Cardiac muscle cell (in vitro differentiated cells and primary cell): ENCODE measurements at regions not wholly inside any gene's neighbourhood (a gene's known extent, or its start where the extent isn't known, plus 50 kb on each side); places are given as distances from the start of the nearest gene placed in this dataset.

ENCODE experiments used
- DNase-seq, 2 donors: peaks; one replicate each; pipeline versions ENCODE4 v3.0.0 to v3.0.0-alpha.2; 2010 to 2017; ENCODE audit warnings: low read depth in 1 of 2, low spot score in 1 of 2
- H3K27ac ChIP-seq: fragments of 200-600 bp; sonication (generic); 2 replicates; pipeline ENCODE4 v1.5.1; 2016
- H3K27me3 ChIP-seq: fragments of 200-600 bp; sonication (generic); 2 replicates; pipeline ENCODE4 v1.6.0; 2016; ENCODE audit warnings: control low read depth
- H3K36me3 ChIP-seq: fragments of 200-600 bp; sonication (generic); 2 replicates; pipeline ENCODE4 v1.5.1; 2016; ENCODE audit warnings: control low read depth
- H3K4me1 ChIP-seq: fragments of 200-600 bp; sonication (generic); 2 replicates; pipeline ENCODE4 v1.8.1; 2017; ENCODE audit warnings: low read depth, mild to moderate bottlenecking, mixed run types
- H3K4me3 ChIP-seq: fragments of 200-600 bp; sonication (generic); 2 replicates; pipeline ENCODE4 v1.5.1; 2016; ENCODE audit warnings: mild to moderate bottlenecking
- H3K9me3 ChIP-seq: fragments of 200-600 bp; sonication (generic); 2 replicates; pipeline ENCODE4 v1.5.1; 2017; ENCODE audit warnings: low read depth, mild to moderate bottlenecking, control low read depth
- TF ChIP-seq, protein P1 (sequence below): IDR thresholded peaks from 2 replicates; pipeline ENCODE4 v1.5.1; 2012; ENCODE audit warnings: low read depth, mild to moderate bottlenecking, low read length

DNA sequence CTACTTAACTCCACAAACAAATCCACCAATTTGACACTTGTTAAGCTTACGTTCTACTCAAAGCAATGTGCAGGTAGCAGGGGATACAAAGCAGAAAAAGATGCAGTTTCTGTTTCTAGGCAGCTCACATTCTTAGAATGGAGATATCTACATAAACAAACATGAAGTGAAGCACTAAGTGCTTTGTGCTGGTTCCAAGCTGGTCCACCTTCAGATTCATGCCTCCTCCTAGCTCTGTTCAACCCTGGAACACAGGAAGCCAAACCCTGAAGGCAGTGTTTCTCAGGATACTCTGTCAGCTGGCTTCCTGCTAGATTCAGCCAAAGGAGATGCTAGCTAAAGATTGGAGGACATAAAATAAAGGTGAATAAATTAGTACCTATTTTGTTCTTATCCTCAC, 55.3 kb upstream of the NOL4 start:
- H3K9me3 ChIP-seq: no peaks in the 10 kb centered on the region
- no peaks in the 10 kb centered on the region for H3K4me1 ChIP-seq
- no peak overlapping the region for H3K27ac ChIP-seq
- no peaks in the 10 kb centered on the region for H3K36me3 ChIP-seq
- no peaks in the 10 kb centered on the region for H3K27me3 ChIP-seq
- TF ChIP-seq, protein P1, sequence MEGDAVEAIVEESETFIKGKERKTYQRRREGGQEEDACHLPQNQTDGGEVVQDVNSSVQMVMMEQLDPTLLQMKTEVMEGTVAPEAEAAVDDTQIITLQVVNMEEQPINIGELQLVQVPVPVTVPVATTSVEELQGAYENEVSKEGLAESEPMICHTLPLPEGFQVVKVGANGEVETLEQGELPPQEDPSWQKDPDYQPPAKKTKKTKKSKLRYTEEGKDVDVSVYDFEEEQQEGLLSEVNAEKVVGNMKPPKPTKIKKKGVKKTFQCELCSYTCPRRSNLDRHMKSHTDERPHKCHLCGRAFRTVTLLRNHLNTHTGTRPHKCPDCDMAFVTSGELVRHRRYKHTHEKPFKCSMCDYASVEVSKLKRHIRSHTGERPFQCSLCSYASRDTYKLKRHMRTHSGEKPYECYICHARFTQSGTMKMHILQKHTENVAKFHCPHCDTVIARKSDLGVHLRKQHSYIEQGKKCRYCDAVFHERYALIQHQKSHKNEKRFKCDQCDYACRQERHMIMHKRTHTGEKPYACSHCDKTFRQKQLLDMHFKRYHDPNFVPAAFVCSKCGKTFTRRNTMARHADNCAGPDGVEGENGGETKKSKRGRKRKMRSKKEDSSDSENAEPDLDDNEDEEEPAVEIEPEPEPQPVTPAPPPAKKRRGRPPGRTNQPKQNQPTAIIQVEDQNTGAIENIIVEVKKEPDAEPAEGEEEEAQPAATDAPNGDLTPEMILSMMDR: no peak
- DNase-seq: no peak
- no peak overlapping the region for H3K4me3 ChIP-seq

DNA sequence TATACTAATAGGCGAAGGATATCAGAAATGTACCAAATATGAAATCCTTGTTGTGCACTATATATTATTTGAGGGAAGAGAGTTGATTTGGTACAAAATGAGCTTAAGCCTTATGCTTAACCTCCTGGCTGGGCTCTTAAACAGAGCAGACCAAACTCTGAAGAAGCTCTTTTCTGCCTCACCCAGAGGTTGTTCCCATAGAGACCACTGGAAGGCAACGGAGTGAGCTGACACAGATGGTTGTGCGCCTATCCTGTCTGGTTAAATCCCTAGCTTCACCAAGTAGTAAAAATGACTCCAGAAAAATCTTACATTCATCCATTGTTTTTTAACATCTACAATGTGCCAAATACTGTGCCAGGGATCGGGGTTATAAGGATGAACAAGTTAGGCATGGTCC, 55.9 kb upstream of the NOL4 start:
- TF ChIP-seq, protein P1: no peak
- H3K27me3 ChIP-seq: no peaks in the 10 kb centered on the region
- no peak overlapping the region for H3K4me3 ChIP-seq
- no peaks in the 10 kb centered on the region for H3K4me1 ChIP-seq
- H3K27ac ChIP-seq: no peak overlapping the region
- H3K9me3 ChIP-seq: no peaks in the 10 kb centered on the region
- H3K36me3 ChIP-seq: no peaks in the 10 kb centered on the region
- DNase-seq: no peak

DNA sequence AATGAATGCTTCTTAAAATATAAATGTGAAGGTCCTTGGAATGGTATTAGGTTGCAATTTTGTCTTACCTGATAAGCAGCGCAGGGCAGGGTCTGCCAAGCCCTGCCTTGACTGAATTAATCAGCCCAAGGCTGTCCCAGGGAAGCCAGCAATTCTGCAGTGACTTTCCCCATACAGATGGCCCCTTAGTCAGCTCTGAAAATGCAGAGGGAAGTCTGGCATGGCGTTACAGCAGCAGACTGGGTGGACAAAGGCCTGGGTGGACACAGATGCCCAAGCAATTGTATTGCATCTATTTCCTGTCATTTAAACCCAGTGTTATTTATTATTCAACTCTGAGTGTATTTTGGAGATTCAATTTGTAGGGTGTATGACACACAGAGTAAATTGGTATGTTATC, 56.6 kb upstream of the NOL4 start:
- H3K4me1 ChIP-seq: no peaks in the 10 kb centered on the region
- no peak for DNase-seq
- H3K27ac ChIP-seq: no peak overlapping the region
- no peaks in the 10 kb centered on the region for H3K27me3 ChIP-seq
- H3K9me3 ChIP-seq: no peaks in the 10 kb centered on the region
- H3K4me3 ChIP-seq: no peak overlapping the region
- TF ChIP-seq, protein P1: no peak
- no peaks in the 10 kb centered on the region for H3K36me3 ChIP-seq

DNA sequence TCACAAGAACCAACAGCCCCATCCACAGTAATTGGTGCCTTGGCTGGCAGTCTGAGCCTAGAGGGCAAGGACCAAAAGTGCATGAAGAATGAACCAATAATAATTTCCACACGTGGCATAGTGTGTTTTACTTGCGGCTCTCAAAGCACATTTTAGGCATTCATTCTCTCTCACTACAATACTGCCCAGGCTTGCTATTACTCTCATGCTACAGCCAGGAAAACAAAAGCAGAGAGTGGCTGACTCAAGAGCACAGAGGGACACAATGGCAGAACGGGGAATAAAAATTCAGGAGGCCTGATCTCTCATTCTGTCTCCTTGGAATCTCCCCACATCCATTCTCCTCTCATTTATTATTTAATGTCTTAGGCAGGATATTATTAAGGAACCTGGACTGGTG, 57.0 kb upstream of the NOL4 start:
- H3K4me3 ChIP-seq: no peak overlapping the region
- TF ChIP-seq, protein P1: no peak
- DNase-seq: no peak
- no peaks in the 10 kb centered on the region for H3K9me3 ChIP-seq
- H3K4me1 ChIP-seq: no peaks in the 10 kb centered on the region
- H3K36me3 ChIP-seq: no peaks in the 10 kb centered on the region
- H3K27me3 ChIP-seq: no peaks in the 10 kb centered on the region
- no peak overlapping the region for H3K27ac ChIP-seq

DNA sequence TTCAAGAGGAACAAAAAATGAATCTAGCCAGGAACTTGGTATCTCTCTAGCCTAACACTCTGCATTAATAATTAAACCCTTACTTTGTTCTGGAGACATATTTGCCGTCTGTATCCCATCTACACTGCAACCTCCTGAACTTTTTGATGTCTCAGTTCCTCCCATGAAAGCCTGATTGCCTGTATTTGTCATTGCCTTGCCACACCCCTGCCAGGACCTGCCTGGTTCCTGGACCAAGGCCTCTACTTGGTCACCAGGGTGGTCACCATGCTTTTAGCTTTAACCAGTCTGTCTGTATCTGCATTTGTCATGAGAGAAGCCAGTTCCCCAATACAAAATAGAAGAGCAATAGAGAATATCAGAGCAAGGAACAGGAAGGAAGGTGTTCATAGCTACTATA, 58.8 kb upstream of the NOL4 start:
- DNase-seq: no peak
- no peak overlapping the region for H3K4me3 ChIP-seq
- no peaks in the 10 kb centered on the region for H3K9me3 ChIP-seq
- H3K27ac ChIP-seq: no peak overlapping the region
- no peaks in the 10 kb centered on the region for H3K27me3 ChIP-seq
- H3K36me3 ChIP-seq: no peaks in the 10 kb centered on the region
- TF ChIP-seq, protein P1: no peak
- H3K4me1 ChIP-seq: no peaks in the 10 kb centered on the region

DNA sequence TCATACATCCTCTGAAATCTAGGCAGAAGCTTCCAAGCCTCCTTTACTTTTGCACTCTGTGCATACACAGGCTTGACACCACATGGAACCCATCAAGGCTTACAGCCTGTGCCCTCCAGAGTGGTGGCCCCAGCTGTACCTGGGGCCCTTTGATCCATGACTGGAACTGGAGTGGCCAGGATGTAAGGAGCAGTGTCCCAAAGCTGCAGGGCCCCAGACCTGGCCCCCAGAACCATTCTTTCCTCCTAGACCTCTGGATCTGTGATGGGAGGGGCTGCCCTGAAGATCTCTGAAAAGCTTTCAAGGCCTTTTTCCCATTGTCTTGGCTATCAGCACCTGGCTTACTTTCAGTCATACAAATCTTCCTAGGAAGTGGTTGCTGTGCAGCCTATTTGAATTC, 63.1 kb upstream of the NOL4 start:
- Histone ChIP-seq H3K27me3 (no peaks in the 10 kb centered on the region), H3K36me3 (no peaks in the 10 kb centered on the region), H3K27ac (no peak overlapping the region), H3K9me3 (no peaks in the 10 kb centered on the region), H3K4me1 (no peaks in the 10 kb centered on the region), H3K4me3 (no peak overlapping the region)
- TF ChIP-seq, protein P1: no peak
- DNase-seq: no peak
